SH-SY5Y (cell line): ENCODE measurements at regions not wholly inside any gene's neighbourhood (a gene's known extent, or its start where the extent isn't known, plus 50 kb on each side); places are given as distances from the start of the nearest gene placed in this dataset.

Experiments
- GATA2 ChIP-seq: IDR thresholded peaks from 2 replicates; pipeline ENCODE4 v1.6.1; 2011; ENCODE audit warnings: mild to moderate bottlenecking, low read depth, low read length
- GATA3 ChIP-seq: IDR thresholded peaks from 2 replicates; pipeline ENCODE4 v1.6.1; 2011; ENCODE audit warnings: low read depth, mild to moderate bottlenecking, low read length, moderate library complexity

DNA sequence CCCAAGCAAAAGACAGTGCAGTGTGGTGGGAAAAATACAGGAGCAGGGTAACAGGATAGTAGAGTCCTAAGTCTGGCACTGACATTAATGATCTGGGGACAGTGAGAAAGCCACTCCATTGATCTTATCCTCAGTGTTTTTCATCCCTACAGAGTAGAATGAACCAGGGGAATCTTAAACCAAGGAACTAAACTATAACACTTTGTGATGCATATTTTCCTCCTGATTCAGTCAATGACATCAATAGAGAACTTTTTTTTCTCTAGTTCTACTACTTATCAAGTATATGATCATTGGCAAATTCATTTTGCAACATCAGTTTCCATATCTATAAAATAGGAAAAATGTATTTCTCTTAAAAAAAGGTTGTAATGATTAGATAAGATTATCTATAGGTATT is 151.1 kb downstream of the TMEM26 start:
- TF ChIP-seq GATA2 = no peak
- no peak for TF ChIP-seq GATA3
